WTC11 (cell line): ENCODE measurements at regions not wholly inside any gene's neighbourhood (a gene's known extent, or its start where the extent isn't known, plus 50 kb on each side); places are given as distances from the start of the nearest gene placed in this dataset.
"Not testable (repeated sequence)": the region's sequence is repeated elsewhere in the genome, so short reads cannot be mapped to it uniquely, and the experiment has no call there.

Source experiments
- ATAC-seq: fragments of 200-7000 bp; cut with Tn5 transposase; 2 replicates; pipeline ENCODE4 v1.10.0; 2021; ENCODE audit warnings: mild to moderate bottlenecking, moderate library complexity
- CTCF ChIA-PET: fragments of 300-600 bp; sonication (Branson Sonifier 250); formaldehyde crosslinking; loops from one replicate; lab custom pipeline; 2021; ENCODE audit warnings: antibody characterized with exemption; lab: Charles Lee
- POLR2A ChIA-PET: fragments of 350-600 bp; sonication (Branson Sonifier 250); formaldehyde crosslinking; loops from one replicate; lab custom pipeline; 2021; ENCODE audit warnings: antibody characterized with exemption; lab: Charles Lee
- DNase-seq: peaks from one replicate; pipeline ENCODE4 v3.0.0; 2021; ENCODE audit warnings: low spot score
- H3K27ac Mint-ChIP-seq: 2 replicates; pipeline ENCODE4 v1.8.0; 2021; ENCODE audit warnings: mixed read lengths
- H3K27me3 Mint-ChIP-seq: 2 replicates; pipeline ENCODE4 v1.8.0; 2021; ENCODE audit warnings: low read depth, mild to moderate bottlenecking, moderate library complexity, mixed read lengths
- H3K36me3 Mint-ChIP-seq: 2 replicates; pipeline ENCODE4 v1.8.0; 2021; ENCODE audit warnings: mixed read lengths
- H3K4me1 Mint-ChIP-seq: 2 replicates; pipeline ENCODE4 v1.8.0; 2022; ENCODE audit warnings: mixed read lengths
- H3K4me3 Mint-ChIP-seq: 2 replicates; pipeline ENCODE4 v1.8.0; 2021; ENCODE audit warnings: mild to moderate bottlenecking, moderate library complexity, mixed read lengths
- H3K9me3 Mint-ChIP-seq: 2 replicates; pipeline ENCODE4 v1.8.0; 2021; ENCODE audit warnings: mixed read lengths
- FOXP1 ChIP-seq: sonication (generic); formaldehyde crosslinking; IDR thresholded peaks from 2 replicates; pipeline ENCODE4 v1.8.0; 2022; ENCODE audit warnings: missing genetic modification reagents, mild to moderate bottlenecking, moderate library complexity, borderline replicate concordance
- IRF2 ChIP-seq: sonication (generic); formaldehyde crosslinking; IDR thresholded peaks from 2 replicates; pipeline ENCODE4 v1.8.0; 2022; ENCODE audit warnings: low read depth, missing genetic modification reagents, borderline replicate concordance
- JUN ChIP-seq: sonication (generic); formaldehyde crosslinking; IDR thresholded peaks from 2 replicates; pipeline ENCODE4 v1.8.0; 2023; ENCODE audit warnings: mild to moderate bottlenecking, missing genetic modification reagents
- MYBL2 ChIP-seq: sonication (generic); formaldehyde crosslinking; IDR thresholded peaks from 2 replicates; pipeline ENCODE4 v1.8.1; 2023; ENCODE audit warnings: mild to moderate bottlenecking, moderate library complexity, missing genetic modification reagents
- OVOL2 ChIP-seq: fragments of 250-450 bp; sonication (Bioruptor Pico); IDR thresholded peaks from 2 replicates; pipeline ENCODE4 v1.9.0; 2021; ENCODE audit warnings: mild to moderate bottlenecking, borderline replicate concordance
- SOX15 ChIP-seq: fragments of 250-450 bp; sonication (Bioruptor Pico); IDR thresholded peaks from 2 replicates; pipeline ENCODE4 v1.9.0; 2021; ENCODE audit warnings: mild to moderate bottlenecking
- ZNF263 ChIP-seq: sonication (generic); formaldehyde crosslinking; IDR thresholded peaks from 2 replicates; pipeline ENCODE4 v1.8.1; 2022; ENCODE audit warnings: low read depth, mild to moderate bottlenecking, moderate library complexity, missing genetic modification reagents
- ZNF317 ChIP-seq: sonication (generic); formaldehyde crosslinking; IDR thresholded peaks from 2 replicates; pipeline ENCODE4 v1.8.1; 2023; ENCODE audit warnings: low read depth, mild to moderate bottlenecking, moderate library complexity, missing genetic modification reagents, borderline replicate concordance
- TF ChIP-seq, protein P1 (sequence below): sonication (generic); formaldehyde crosslinking; IDR thresholded peaks from 2 replicates; pipeline ENCODE4 v1.8.1; 2022; ENCODE audit warnings: mild to moderate bottlenecking, moderate library complexity, missing genetic modification reagents
- TF ChIP-seq, protein P2 (sequence below): sonication (generic); formaldehyde crosslinking; IDR thresholded peaks from 2 replicates; pipeline ENCODE4 v1.8.1; 2022; ENCODE audit warnings: low read depth, missing genetic modification reagents, borderline replicate concordance
- TF ChIP-seq, protein P3 (sequence below): sonication (generic); formaldehyde crosslinking; IDR thresholded peaks from 2 replicates; pipeline ENCODE4 v1.8.0; 2022; ENCODE audit warnings: mild to moderate bottlenecking, missing genetic modification reagents
- TF ChIP-seq, protein P4 (sequence below): sonication (generic); formaldehyde crosslinking; IDR thresholded peaks from 2 replicates; pipeline ENCODE4 v1.8.1; 2022; ENCODE audit warnings: low read depth, mild to moderate bottlenecking, moderate library complexity, missing genetic modification reagents, borderline replicate concordance

DNA sequence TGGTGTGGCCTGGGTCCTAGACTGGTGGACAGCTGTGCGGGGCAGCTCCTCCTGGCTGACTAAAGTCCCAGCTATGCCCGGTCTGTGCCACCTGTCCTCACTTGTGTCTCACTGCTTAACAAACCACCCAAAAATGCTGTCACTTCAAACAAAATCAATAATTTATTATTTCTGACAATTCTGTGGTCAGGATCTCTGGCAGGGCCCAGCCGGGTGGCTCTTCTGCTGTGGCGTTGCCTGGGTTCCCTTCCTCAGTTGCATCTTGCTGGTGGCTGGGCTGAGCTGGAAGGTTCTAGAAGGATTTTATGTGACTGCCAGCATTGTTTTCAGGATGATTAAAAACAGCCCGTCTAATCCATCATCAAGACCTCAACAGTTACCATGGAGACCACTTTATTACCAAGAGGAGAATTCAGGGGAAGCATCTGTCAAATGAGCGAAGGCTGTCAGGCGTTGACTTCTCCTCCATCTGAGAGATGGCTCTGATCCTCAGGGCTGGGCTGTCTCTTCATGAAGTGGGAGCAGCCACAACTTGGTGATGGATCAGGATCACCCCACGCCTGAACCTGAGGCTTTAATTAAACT is 280.6 kb upstream of the SFSWAP start:
- H3K36me3 Mint-ChIP-seq, result peaks cover 19% of the 10 kb centered on the region
- peaks cover 12% of the 10 kb centered on the region for H3K27me3 Mint-ChIP-seq
- peaks cover 14% of the 10 kb centered on the region for H3K4me1 Mint-ChIP-seq
- POLR2A ChIA-PET, result no interaction called here
- TF ChIP-seq ZNF263 (CRISPR knock-in tag) (no peak), SOX15 (CRISPR knock-in tag) (no peak)
- TF ChIP-seq, protein P1, sequence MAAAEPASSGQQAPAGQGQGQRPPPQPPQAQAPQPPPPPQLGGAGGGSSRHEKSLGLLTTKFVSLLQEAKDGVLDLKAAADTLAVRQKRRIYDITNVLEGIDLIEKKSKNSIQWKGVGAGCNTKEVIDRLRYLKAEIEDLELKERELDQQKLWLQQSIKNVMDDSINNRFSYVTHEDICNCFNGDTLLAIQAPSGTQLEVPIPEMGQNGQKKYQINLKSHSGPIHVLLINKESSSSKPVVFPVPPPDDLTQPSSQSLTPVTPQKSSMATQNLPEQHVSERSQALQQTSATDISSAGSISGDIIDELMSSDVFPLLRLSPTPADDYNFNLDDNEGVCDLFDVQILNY (CRISPR knock-in tag), result no peak
- H3K9me3 Mint-ChIP-seq, result peaks cover 25% of the 10 kb centered on the region
- DNase-seq, result no peak
- no peak for ATAC-seq
- no peak overlapping the region for H3K27ac Mint-ChIP-seq
- no peak overlapping the region for H3K4me3 Mint-ChIP-seq
- CTCF ChIA-PET, result interaction anchor here (1.1 kb wide), 1 partner anchor 24 kb away, joined by 3 read pairs; no protein-coding TSS in a partner anchor

DNA sequence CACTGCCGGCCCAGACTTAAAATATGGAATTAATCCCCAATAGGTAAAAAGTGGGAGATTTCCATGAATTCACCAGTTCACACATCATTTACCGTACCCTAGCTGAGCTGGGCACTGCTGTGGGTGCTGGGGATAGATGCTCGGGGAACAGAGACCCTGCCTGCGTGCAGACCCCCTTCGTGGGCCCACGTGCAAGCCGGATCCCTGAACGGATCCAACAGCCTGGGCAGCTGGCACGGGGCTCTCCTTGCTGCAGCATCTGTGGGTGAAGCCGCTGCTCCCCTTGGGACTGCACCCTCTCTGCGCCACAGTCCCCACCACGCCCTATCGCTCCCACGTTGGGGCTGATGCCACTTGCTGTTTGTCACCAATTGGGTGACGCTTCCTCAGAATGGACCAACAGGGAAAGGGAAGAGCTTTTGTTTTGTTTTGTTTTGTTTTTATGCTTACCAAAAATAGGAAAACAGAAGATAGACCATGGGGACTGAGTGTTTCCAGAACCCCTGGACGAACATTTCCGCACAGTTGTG is 279.7 kb upstream of the SFSWAP start:
- peaks cover 12% of the 10 kb centered on the region for H3K27me3 Mint-ChIP-seq
- POLR2A ChIA-PET, DNase-seq, H3K4me3 Mint-ChIP-seq, ATAC-seq, H3K27ac Mint-ChIP-seq, CTCF ChIA-PET: not testable (repeated sequence)
- peaks cover 22% of the 10 kb centered on the region for H3K9me3 Mint-ChIP-seq
- H3K36me3 Mint-ChIP-seq, result peaks cover 12% of the 10 kb centered on the region
- H3K4me1 Mint-ChIP-seq, result peaks cover 16% of the 10 kb centered on the region

DNA sequence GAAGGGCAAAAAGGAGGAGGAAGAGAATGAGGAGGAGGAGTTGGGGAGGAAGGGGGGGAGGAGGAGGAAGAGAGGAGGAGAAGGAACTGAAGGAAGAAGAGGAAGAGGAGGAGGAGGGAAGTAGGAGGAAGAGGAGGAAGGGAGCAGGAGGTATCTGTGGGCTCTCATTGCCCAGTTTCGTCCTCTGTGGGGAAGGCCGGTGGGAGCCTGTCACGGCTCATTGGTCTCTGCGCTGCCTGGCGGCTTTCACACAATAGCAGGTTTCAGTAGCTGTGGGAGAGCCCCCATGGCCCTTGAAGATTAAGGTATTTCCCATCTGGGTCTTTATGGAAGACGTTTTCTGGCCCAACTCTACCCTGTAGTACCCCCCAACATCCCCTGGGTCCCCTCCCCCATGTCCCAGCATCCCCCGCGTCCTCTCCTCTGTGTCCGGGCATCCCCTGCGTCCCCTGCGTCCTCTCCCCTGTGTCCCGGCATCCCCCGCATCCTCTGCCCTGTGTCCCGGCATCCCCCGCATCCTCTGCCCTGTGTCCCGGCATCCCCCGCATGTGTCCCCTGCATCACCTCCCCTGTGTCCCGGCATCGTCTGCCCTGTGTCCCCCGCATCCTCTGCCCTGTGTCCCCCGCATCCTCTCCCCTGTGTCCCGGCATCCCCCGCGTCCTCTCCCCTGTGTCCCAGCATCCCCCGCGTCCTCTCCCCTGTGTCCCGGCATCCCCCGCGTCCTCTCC is 278.2 kb upstream of the SFSWAP start:
- peaks cover 14% of the 10 kb centered on the region for H3K9me3 Mint-ChIP-seq
- ChIA-PET CTCF (no interaction called here), POLR2A (no interaction called here)
- DNase-seq (no peak), ATAC-seq (no peak)
- TF ChIP-seq IRF2 (no peak), JUN (CRISPR knock-in tag) (no peak), FOXP1 (no peak), ZNF263 (CRISPR knock-in tag) (peak; percentile 40; the same call in 1 of the 2 replicates), MYBL2 (CRISPR knock-in tag) (no peak), OVOL2 (CRISPR knock-in tag) (no peak)
- TF ChIP-seq, protein P2, sequence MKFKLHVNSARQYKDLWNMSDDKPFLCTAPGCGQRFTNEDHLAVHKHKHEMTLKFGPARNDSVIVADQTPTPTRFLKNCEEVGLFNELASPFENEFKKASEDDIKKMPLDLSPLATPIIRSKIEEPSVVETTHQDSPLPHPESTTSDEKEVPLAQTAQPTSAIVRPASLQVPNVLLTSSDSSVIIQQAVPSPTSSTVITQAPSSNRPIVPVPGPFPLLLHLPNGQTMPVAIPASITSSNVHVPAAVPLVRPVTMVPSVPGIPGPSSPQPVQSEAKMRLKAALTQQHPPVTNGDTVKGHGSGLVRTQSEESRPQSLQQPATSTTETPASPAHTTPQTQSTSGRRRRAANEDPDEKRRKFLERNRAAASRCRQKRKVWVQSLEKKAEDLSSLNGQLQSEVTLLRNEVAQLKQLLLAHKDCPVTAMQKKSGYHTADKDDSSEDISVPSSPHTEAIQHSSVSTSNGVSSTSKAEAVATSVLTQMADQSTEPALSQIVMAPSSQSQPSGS (CRISPR knock-in tag), result no peak
- TF ChIP-seq, protein P3, sequence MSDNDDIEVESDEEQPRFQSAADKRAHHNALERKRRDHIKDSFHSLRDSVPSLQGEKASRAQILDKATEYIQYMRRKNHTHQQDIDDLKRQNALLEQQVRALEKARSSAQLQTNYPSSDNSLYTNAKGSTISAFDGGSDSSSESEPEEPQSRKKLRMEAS (CRISPR knock-in tag), result no peak
- H3K4me1 Mint-ChIP-seq, result peaks cover 31% of the 10 kb centered on the region
- H3K27me3 Mint-ChIP-seq, result peaks cover 12% of the 10 kb centered on the region
- no peak overlapping the region for H3K4me3 Mint-ChIP-seq
- H3K36me3 Mint-ChIP-seq, result peaks cover 8% of the 10 kb centered on the region
- no peak overlapping the region for H3K27ac Mint-ChIP-seq

DNA sequence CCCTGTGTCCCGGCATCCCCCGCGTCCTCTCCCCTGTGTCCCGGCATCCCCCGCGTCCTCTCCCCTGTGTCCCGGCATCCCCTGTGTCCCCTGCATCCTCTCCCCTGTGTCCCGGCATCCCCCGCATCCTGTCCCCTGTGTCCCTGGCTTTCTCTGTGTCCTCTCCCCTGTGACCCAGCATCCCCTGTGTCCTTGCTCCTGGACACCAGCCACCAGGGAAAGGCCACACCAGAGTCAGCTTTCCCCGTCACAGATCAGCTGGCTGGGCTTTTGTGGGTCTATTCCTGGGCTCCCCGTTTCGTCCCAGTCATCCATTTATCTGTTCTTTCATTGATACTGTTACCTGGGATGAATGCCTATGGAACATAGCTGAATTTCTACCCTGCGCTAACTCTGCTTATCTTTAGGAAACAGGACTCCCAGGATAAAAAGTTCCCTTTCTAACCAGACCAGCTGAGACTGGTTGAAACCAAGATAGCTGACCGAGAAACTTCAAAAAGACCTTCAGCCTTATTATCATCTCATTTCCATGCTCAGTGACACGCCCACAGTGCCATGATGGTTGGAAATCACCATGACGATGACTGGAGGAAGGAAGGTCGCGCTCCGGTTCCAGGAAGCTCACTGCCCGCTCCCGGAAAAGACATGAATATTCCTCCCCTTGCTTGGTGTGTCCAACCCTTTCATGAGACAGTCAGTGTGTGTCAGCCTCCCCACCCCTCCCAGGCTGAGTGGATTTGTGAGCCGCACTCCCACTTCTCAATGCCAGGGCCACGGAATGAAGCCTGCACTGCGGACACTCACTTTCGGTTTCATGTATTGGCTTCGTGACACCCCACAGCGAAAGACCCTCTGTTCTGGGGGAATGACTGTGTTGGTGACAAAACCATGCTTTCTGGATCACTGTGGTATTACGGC is 276.4 kb upstream of the SFSWAP start:
- POLR2A ChIA-PET, result no interaction called here
- Mint-ChIP-seq H3K36me3 (peaks cover 8% of the 10 kb centered on the region), H3K27me3 (peaks cover 12% of the 10 kb centered on the region), H3K4me3 (no peak overlapping the region), H3K9me3 (peaks cover 14% of the 10 kb centered on the region), H3K4me1 (peaks cover 29% of the 10 kb centered on the region), H3K27ac (no peak overlapping the region)
- CTCF ChIA-PET, result no interaction called here
- ATAC-seq (no peak), DNase-seq (no peak)
- TF ChIP-seq ZNF317 (CRISPR knock-in tag), result no peak
- TF ChIP-seq, protein P4, sequence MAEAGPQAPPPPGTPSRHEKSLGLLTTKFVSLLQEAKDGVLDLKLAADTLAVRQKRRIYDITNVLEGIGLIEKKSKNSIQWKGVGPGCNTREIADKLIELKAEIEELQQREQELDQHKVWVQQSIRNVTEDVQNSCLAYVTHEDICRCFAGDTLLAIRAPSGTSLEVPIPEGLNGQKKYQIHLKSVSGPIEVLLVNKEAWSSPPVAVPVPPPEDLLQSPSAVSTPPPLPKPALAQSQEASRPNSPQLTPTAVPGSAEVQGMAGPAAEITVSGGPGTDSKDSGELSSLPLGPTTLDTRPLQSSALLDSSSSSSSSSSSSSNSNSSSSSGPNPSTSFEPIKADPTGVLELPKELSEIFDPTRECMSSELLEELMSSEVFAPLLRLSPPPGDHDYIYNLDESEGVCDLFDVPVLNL (CRISPR knock-in tag), result no peak
